Skin of body (tissue), 1 donor: ENCODE measurements at regions not wholly inside any gene's neighbourhood (a gene's known extent, or its start where the extent isn't known, plus 50 kb on each side); places are given as distances from the start of the nearest gene placed in this dataset.
"Not testable (repeated sequence)": the region's sequence is repeated elsewhere in the genome, so short reads cannot be mapped to it uniquely, and the experiment has no call there.

Experiments
- DNase-seq: peaks from one replicate; lab custom pipeline; 2025; lab: John Stamatoyannopoulos, UW

DNA sequence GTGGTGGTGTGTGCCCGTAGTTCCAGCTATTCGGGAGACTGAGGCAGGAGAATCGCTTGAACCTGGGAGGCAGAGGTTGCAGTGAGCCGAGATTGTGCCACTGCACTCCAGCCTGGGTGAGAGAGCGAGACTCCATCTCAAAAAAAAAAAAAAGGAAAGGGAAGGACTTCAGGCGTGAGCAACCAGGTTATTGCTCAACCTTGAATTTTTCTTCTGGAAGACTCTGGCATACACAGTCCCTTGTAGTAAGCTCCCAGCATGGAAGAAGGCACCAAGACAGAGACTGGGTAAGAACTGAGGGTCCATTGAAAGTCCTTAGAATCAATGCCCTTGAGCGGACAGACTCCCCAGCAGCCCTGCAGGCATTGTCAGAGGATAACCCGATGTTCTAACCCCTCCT is 75.0 kb downstream of the C9orf50 start:
- not testable (repeated sequence) for DNase-seq

DNA sequence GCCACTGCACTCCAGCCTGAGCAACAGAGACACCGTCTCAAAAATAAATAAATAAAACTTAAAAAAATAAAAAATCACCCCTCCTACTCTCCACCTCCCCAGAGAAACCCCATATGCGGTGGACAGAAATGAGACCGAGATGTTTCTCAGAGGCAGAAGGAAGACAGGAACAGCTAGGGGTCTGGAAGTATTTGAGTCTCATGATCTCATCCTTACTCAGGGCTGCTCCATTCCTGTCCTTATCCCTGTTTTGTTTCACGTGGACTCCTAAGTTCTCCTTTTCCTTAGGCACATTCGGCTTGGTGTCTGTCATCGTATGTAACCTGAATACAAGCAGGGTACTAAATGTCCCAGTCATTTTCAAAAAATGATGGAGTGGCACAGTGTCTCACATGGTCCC is 76.1 kb downstream of the C9orf50 start:
- DNase-seq: no peak

DNA sequence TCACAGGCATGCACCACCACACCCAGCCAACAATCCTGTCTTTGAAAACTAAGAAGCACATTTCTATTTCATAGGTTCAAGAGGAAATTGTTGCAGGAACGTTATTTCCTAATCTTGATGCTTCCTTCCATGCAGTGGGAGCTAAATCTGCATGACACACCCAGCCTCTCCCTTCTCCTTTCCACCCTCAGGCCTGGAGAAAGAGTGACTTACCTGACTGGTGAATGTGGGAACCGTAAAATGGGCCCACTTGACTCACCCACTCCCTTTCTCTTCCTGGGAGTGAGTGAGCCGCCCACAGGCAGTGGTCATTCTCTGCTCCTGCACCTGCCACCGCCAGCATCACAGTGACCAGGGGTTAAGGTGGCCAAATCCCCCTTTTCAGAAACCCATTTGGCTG is 78.2 kb downstream of the C9orf50 start:
- DNase-seq: no peak

DNA sequence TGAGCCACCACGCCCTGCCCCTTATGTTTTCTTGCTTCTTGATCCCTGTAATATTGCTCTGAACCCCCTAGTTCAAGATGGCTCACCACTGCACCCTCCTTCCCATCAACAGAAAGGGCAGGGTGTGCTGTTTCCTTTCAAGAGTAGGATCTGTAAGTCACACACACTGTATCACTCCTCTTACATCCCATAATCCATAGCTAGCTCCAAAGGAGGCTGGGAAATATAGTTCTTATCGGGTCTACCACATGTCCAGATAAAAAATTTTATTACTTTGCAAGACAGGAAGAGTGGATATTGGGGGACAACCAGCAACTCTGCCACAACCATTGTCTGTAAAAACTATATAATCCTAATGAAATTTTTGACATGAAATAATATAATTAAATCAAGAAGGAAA is 79.6 kb downstream of the C9orf50 start:
- no peak for DNase-seq

DNA sequence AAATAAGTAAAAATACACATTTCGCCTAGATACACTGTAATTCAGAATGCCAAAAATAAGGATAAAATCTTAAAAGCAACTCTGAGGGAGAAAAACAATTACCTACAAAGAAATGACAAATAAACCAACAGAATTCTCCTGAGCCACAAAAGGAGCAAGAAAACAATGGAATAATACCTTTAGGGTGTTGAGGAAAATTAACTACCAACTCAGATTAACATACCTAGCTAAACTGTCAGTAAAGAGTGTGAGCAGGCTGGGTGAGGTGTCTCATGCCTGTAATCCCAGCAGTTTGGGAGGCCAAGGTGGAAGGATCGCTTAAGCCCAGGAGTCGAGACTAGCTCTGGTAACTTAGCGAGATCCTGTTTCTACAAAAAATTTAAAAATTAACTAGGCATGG is 81.5 kb downstream of the C9orf50 start:
- DNase-seq: no peak

DNA sequence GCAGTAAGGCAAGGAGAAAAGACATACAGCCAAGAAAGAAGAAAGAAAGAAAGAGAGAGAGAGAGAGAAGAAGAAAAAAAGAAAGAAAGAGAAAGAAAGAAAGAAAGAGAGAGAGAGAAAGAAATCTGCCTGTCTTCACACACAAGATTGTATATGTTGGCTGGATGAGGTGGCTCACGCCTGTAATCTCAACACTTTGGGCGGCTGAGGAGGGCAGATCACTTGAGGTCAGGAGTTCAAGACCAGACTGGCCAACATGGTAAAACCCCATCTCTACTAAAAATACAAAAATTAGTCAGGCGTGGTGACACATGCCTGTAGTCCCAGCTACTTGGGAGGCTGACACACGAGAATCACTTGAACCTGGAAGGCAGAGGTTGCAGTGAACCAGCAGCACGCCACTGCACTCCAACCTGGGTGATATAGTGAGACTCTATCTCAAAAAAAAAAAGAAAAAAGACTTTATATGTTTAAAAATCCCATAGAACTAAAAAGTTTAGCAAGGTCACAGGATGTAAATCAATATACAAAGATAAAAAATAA is 89.0 kb downstream of the C9orf50 start:
- not testable (repeated sequence) for DNase-seq

DNA sequence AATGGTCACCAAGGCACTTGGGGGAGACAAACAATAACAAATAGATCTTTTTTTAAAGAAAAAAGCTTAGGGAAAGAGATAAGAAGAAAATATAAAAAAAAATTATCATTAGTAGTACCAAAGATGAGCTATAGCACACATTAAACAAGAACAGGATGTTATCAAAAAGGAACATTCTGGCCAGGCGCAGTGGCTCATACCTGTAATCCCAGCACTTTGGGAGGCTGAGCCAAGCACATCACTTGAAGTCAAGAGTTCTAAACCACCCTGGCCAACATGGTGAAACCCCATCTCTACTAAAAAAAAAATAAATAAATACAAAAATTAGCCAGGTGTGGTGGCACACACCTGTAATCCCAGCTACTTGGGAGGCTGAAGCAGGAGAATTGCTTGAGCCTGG is 92.9 kb downstream of the C9orf50 start:
- DNase-seq: not testable (repeated sequence)

DNA sequence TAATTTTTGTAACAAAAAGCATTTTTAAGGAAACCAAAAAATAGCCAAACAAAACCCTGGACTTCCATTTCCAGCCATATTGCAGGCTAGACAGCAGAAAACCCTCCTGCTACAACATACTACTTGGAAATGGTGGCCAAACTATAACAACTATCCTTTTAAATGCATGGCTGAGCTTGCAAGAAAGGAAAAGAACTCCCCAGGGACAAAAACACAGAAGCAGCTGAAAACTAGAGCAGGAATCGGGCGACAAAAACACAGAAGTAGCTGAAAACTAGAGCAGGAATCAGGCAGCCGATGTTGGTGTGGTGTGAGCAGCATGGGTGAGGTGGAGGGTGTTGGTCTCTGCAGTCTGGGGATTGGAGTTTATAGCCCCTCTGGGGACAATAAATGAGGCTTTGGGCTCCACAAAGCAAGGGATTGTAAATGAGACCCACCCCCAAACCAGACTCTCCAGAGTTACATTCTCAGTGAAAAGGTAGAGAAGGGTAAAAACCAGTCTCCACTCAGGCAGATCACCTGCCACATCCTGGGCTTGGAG is 95.2 kb downstream of the C9orf50 start:
- no peak for DNase-seq

DNA sequence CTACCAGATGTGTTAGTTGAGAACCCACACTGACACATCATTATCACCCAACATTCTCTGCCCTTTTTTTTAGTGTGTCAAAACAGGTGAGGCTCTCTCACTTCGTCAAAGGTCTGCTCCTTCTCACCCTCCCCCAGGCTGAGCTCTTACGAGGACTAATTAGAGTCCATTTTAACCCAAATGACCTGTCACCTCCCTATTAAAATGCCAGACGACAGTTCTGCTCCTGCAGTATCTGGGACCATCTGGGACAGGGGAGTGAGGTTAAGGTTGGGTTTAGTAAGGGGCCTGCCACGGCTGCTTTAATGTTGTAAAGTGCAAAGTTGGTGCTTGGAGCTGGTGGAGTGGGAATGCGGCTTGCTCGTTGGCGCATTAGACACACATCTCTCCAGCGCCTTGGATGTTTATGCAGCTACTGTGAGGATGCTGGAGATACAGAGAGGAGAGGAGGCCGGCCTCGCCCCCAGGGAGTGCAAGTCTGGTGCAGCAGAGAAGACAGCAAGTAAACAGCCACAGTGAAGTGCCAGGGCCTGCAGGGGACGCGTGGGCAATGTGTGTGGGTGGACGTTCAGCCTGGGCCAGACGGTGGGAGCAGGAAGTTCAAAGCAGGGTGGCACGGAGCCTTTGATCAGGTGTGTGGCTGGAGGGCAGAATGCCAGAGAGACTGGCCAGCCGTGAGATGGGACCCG is 96.2 kb downstream of the C9orf50 start:
- DNase-seq: no peak

DNA sequence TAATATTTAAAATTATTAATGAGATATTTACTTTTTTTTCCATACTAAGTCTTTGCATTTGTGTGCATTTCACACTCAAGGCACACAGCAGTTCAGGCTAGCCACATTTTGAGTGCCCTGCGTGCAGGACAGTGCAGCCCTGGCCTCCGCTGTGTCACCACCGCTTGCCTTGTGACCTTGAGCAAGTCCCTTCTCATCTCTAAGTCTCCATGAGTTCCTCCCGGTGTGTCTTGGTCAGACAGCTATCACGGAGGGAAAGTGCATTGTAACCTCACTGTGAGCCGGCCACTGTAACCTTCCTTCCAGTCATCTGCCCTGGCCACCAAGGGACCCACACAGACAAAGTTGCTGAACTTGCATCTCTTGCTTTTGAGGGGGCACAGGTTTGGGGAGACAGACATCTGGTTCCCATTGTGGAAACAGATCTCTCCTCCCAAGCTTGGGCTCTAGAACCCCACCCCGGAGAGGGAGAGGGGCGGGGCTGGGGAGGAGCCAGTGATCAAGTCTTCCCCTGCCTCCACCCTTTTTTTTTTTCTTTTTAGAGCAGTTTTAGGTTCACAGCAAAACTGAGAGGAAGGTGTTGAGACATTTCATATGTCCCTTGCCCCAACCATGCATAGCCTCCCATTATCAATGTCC is 96.8 kb downstream of the C9orf50 start:
- DNase-seq: no peak

DNA sequence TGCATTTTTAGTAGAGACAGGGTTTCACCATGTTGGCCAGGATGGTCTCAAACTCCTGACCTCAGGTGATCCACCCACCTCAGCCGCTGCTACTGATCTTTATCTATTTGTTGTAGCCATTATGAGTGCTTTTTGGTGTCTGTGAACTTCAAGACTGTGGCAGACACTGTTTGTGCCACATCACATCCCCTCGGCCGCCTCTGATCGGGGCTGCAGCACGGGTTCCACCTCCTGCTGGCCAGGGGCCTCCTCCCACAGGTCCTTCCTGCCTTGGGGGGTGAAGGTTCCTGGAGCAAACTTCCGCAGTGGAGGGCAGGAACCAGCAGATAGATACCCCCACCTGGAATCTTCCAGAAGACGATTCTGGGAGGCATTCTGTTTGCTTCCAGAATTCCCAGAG is 98.5 kb downstream of the C9orf50 start:
- DNase-seq: no peak

DNA sequence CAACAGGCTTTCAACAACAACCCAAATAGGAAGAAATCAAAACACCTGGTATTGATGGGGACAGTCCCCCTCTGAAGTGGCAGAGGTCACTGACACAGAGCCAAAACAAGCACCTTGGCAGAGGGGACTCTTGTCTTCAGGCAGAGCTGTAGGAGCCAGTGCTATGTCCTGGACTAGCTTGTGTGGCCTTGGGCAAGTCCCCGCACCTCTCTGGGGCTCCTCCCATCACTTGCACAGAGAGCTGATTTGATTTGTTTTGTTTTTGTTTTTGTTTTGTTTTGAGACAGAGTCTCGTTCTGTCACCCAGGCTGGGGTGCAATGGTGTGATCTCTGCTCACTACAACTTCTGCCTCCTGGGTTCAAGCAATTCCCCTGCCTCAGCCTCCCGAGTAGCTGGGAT is 100.8 kb downstream of the C9orf50 start:
- DNase-seq: no peak

DNA sequence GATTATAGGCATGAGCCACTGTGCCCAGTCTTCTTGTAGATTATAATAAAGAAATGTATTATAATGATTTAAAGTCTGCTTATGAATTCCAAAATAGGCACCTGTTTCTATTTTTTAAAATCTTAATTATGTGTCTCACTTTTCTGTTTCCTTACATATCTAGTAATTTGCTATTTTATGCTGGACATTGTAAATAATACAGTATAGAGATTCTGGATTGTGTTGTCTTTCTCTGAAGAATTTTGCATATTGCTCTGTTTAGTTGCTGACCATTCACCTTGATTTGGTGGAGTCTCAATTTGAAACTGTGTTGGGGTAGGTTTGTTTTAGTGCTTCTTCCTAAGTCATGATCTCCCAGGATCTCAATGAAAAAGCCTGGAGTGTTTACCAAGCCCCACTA is 102.8 kb downstream of the C9orf50 start:
- no peak for DNase-seq

DNA sequence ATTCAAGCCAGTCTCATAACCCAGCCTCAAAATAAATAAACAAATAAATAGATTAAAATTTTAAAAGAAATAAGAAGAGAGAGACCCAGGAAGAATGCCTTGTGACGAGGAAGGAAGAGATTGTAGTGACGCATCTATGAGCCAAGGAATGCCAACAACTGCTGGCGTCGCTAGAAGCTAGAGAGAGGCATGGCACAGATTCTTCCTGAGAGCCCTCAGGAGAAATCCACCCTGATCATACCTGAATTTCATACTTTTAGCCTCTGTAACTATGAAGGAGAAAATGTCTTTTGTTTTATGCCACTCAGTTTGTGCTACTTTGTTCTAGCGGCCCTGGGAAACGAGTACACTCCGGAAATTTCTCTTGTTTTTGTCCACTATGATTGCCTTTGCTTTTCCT is 103.9 kb downstream of the C9orf50 start:
- DNase-seq: no peak

DNA sequence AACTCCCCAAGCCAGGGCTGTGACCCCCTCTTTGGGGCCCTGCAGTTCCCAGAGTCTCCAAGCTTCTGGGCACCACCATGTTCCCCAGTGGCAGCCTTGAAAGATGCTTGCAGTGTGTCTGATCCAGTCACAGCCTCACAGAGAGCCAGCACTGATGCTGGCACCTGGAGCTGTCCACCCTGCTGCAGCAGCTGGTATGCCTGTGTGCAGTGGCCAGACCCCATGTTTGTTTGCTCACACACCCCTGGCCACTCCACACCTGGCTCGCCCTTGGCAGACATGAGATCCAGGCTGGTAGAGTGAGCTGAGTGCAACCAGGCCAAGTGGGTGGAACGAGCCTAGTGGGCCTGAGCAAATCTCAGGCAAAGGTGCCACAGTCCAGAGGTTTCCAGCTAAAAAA is 106.0 kb downstream of the C9orf50 start:
- no peak for DNase-seq

DNA sequence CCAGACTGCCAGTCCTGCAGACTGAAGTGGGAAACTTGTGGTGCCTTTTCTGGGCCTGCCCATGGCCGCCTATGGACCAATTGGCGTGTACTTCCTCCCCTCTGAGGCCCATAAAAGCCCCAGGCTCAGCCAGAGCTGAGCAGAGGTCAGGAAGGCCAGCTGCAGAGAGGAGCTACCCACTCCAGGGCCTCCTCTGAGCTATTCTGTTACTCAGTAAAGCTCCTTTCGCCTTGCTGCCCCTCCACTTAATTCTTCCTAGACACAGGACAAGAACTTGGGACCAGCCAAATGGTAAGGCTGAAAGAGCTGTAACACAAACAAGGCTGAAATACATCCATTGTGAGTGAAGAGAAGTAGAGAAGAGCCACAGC is 106.4 kb downstream of the C9orf50 start:
- DNase-seq: no peak

DNA sequence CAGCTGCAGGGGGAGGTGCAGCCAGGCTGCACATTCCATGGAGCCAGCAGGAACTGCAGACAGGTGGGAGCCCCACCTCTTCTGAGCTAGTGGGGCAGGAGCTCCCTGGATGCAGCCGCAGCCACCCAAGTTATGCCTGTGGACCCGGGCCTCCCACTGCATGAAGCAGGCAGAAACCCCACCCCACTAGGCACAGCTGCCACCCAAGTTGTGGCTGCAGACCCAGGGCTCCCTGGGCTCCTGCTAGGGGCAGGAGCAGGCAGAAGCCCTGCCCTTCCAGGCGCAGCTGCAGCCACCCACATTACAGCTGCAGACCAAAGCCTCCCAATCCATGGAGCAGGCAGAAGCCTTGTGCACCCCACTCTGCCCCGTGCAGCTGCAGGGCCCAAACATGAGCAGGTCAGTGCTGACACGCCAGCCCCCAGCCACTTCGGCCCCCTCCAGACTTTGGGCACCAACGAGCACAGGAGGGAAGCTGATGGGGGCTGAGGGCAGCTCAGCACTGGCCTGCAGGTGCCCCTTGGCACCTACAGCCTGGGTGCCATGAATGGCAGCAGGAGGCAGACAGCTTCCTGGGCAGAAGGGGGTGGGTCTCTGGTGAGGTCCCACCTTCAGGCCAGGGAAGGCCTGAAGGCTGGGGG is 106.9 kb downstream of the C9orf50 start:
- no peak for DNase-seq

DNA sequence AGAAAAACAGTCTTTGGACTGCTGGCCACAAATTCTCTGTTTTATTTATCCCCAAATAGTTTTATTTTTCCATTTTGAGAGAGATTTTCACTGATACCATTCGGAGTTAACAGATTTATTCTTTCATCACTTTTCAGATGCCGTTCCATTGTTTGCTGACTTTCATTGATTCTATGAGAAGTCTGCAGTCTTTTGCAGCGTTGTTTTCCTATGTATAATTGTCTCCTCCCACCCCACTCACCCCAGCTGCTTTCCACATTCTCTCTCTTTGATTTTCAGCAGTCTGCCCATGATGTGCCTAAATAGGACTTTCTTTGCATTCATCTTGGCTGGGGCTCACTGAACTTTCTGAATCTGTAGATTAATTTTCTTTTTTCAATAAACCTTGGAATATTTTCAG is 107.6 kb downstream of the C9orf50 start:
- no peak for DNase-seq

DNA sequence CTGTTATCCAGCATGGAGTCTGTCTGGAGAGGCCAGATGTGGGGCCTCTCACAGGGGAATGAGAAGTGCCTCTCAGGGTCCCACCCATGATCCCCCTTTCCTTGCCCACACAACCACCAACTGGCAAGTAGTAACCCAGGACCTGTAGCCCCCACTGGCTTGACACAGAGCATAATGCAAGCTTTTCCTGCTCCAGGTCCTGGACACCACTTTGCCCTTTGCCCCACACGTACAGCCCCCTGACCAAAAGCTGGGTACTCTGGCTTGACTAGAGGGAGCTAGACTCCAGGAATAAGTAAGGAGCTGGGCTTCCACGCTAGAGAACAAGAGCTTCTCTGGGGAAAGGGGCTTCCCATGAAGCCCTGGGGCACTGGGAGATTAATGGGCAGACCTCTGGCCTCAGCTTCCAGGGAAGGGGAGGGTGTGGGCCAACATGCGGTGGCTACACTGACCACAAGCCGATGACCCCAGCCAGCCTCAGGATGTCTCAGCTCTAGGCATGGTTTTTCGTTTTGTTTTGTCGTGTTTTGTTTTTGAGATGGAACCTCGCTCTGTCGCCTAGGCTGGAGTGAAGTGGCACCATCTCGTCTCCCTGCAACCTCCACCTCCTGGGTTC is 109.5 kb downstream of the C9orf50 start:
- no peak for DNase-seq

DNA sequence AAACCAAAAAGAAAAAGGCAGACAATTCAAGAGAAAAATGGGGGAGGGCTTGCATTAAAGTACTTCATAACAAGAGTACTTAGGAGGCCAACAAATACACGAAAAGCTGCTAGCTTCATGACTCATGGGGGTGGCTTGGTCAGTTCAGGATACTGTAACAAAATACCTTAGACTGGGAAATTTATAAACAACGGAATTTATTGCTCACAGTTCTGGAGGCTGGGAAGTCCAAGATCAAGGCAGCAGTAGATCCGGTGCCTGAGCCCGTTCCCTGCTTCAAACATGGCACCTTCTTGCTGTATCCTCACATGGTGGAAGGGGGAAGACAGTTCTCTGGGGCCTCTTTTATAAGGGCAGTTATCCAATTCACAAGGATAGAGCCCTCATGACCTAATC is 111.4 kb downstream of the C9orf50 start:
- DNase-seq: no peak

DNA sequence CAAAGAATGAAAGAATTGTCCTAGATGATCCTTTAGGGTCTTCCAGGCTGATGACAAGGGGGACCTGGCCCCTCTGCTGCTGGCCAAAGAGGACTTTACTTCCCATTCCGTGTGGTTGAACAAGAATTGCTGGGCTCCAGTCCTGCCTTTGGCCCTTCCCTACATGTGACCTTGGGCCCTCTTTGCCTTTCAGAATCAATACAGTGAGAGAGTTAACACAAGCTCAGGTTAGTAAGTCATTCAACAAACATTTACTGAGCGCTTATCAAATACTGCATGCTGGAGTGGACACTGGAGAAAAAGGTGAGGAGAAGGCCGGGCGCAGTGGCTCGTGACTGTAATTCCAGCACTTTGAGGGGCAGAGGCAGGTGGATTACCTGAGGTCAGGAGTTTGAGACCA is 113.1 kb downstream of the C9orf50 start:
- DNase-seq: no peak

DNA sequence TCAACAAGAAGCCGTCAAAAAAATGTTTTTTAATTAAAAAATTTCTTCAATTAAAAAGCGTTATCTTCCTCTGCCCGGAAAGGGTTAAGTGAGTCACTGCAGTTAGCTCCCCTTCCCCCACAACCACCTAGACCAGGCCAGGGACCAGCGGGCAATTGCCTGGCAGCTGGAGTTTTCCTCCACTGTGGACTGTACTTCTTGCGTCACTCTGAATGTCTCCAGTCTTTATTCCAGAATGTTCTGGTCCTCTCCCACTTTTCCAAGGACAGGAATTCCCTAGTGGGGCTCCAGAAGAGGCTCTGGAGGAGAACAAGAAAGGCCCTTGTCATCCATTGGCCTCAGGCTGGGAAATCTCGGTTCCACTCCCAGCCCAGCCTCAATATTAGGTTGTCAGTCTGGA is 114.0 kb downstream of the C9orf50 start:
- DNase-seq: no peak
